CD4-positive, alpha-beta T cell (primary cell): ENCODE measurements at regions not wholly inside any gene's neighbourhood (a gene's known extent, or its start where the extent isn't known, plus 50 kb on each side); places are given as distances from the start of the nearest gene placed in this dataset.

Experiments
- ATAC-seq: fragments of 200-7000 bp; cut with Tn5 transposase; one replicate; pipeline ENCODE4 v1.10.0; 2022; ENCODE audit warnings: mild to moderate bottlenecking; ENCODE audit not compliant: poor library complexity
- CTCF ChIA-PET: fragments of 350-600 bp; sonication (Branson Sonifier 250); formaldehyde crosslinking; loops from one replicate; lab custom pipeline; 2021; ENCODE audit warnings: antibody characterized with exemption, inconsistent platforms; lab: Charles Lee
- POLR2A ChIA-PET: fragments of 350-600 bp; sonication (Branson Sonifier 250); formaldehyde crosslinking; loops from one replicate; lab custom pipeline; 2021; ENCODE audit warnings: antibody characterized with exemption, inconsistent platforms; lab: Charles Lee
- DNase-seq, 14 experiments: peaks; one replicate each; pipeline ENCODE4 v3.0.0-alpha.2; 2013 to 2020; ENCODE audit warnings: mixed read lengths in 2 of 14
- H3K27ac ChIP-seq, 2 donors: one replicate each; pipeline versions ENCODE4 v1.5.1 to v1.7.0; 2013; ENCODE audit warnings: low read length in 2 of 2, low read depth in 1 of 2, mild to moderate bottlenecking in 1 of 2
- H3K27me3 ChIP-seq, 2 experiments: 1 replicate in 1 of 2; 2 replicates in 1 of 2; pipeline versions ENCODE4 v1.6.1 to v1.7.0; 2013; ENCODE audit warnings: low read length in 2 of 2, control low read depth in 1 of 2, mild to moderate bottlenecking in 1 of 2, moderate library complexity in 1 of 2; ENCODE audit not compliant: insufficient read depth in 2 of 2, control insufficient read depth in 1 of 2
- H3K36me3 ChIP-seq: one replicate; pipeline ENCODE4 v1.6.1; 2013; ENCODE audit warnings: low read length, control low read depth; ENCODE audit not compliant: insufficient read depth
- H3K4me1 ChIP-seq: one replicate; pipeline ENCODE4 v1.6.1; 2013; ENCODE audit warnings: low read length, control low read depth; ENCODE audit not compliant: insufficient read depth
- H3K4me3 ChIP-seq: one replicate; pipeline ENCODE4 v1.5.1; 2013; ENCODE audit warnings: mild to moderate bottlenecking, low read length, moderate library complexity
- H3K9me3 ChIP-seq, 2 experiments: 1 replicate in 1 of 2; 2 replicates in 1 of 2; pipeline versions ENCODE4 v1.6.1 to v1.7.0; 2013; ENCODE audit warnings: low read length in 2 of 2, mild to moderate bottlenecking in 2 of 2, control low read depth in 1 of 2, moderate library complexity in 1 of 2; ENCODE audit not compliant: control insufficient read depth in 1 of 2, insufficient read depth in 1 of 2
- H3K27ac Mint-ChIP-seq: one replicate; pipeline ENCODE4 v1.8.0; 2020; ENCODE audit warnings: mixed read lengths
- H3K27me3 Mint-ChIP-seq: one replicate; pipeline ENCODE4 v1.8.0; 2021; ENCODE audit warnings: mixed read lengths
- H3K36me3 Mint-ChIP-seq: one replicate; pipeline ENCODE4 v1.8.0; 2021; ENCODE audit warnings: low read depth, mixed read lengths
- H3K4me1 Mint-ChIP-seq: one replicate; pipeline ENCODE4 v1.8.0; 2021; ENCODE audit warnings: low read depth, mixed read lengths
- H3K4me3 Mint-ChIP-seq: one replicate; pipeline ENCODE4 v1.8.0; 2020; ENCODE audit warnings: mild to moderate bottlenecking, mixed read lengths
- H3K9me3 Mint-ChIP-seq: one replicate; pipeline ENCODE4 v1.8.0; 2020; ENCODE audit warnings: mixed read lengths
- intact Hi-C, 2 experiments: fragments of 100-400 bp; cut with DNase I in 1 of 2; cut with micrococcal nuclease in 1 of 2; formaldehyde crosslinking; loops; one replicate each; pipeline versions ENCODE4 v1.15.1 to v1.9.0; 2023 to 2025; cut with DNase I, micrococcal nuclease
- TF ChIP-seq, protein P1 (sequence below): fragments of 200-600 bp; IDR thresholded peaks from one replicate; pipeline ENCODE4 v1.8.0; 2022; ENCODE audit warnings: antibody characterized with exemption, mild to moderate bottlenecking

GRCh38 chr1:56438901-56439551 lies 140.3 kb downstream of the PLPP3 start:
- ChIA-PET POLR2A (no interaction called here), CTCF (no interaction called here)
- no peaks in the 10 kb centered on the region for H3K9me3 Mint-ChIP-seq

DNA sequence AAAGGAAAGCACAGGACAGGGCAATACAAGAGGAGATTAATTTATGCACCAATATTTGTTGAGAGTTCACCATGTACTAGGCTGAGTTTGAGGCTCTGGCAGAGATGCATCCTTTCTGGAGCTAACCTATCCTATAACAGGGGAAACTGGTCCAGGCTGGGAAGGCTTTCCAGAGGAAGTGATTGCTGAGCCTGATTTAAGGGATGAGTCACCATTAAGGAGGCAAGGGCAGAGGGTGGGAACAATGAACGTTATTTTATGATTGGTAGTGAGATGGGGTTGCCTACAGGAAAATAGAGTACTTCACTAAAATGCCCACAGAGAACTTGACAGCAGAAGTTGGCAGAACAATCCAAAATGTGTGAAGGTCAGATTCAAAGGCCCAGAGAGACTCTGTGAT lies 141.4 kb downstream of the PLPP3 start:
- Histone ChIP-seq H3K4me1 (no peaks in the 10 kb centered on the region), H3K4me3 (no peak overlapping the region), H3K36me3 (no peaks in the 10 kb centered on the region), H3K27me3 (peaks cover 0 to 3% of the 10 kb centered on the region in 2 experiments), H3K9me3 (peaks cover 0 to 13% of the 10 kb centered on the region in 2 experiments), H3K27ac (no peak overlapping the region)
- TF ChIP-seq, protein P1, sequence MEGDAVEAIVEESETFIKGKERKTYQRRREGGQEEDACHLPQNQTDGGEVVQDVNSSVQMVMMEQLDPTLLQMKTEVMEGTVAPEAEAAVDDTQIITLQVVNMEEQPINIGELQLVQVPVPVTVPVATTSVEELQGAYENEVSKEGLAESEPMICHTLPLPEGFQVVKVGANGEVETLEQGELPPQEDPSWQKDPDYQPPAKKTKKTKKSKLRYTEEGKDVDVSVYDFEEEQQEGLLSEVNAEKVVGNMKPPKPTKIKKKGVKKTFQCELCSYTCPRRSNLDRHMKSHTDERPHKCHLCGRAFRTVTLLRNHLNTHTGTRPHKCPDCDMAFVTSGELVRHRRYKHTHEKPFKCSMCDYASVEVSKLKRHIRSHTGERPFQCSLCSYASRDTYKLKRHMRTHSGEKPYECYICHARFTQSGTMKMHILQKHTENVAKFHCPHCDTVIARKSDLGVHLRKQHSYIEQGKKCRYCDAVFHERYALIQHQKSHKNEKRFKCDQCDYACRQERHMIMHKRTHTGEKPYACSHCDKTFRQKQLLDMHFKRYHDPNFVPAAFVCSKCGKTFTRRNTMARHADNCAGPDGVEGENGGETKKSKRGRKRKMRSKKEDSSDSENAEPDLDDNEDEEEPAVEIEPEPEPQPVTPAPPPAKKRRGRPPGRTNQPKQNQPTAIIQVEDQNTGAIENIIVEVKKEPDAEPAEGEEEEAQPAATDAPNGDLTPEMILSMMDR: no peak
- Mint-ChIP-seq H3K27ac (no peak overlapping the region), H3K27me3 (no peaks in the 10 kb centered on the region), H3K4me3 (no peak overlapping the region), H3K9me3 (no peaks in the 10 kb centered on the region), H3K4me1 (no peaks in the 10 kb centered on the region), H3K36me3 (no peaks in the 10 kb centered on the region)
- DNase-seq (no peak), ATAC-seq (no peak)
- intact Hi-C loops: no loop called here
- CTCF ChIA-PET: no interaction called here
- POLR2A ChIA-PET: no interaction called here

More at GRCh38 chr1:56438901-56439551, 140.3 kb downstream of the PLPP3 start:
- Mint-ChIP-seq H3K27ac (no peak overlapping the region), H3K4me3 (no peak overlapping the region), H3K4me1 (no peaks in the 10 kb centered on the region), H3K27me3 (no peaks in the 10 kb centered on the region), H3K36me3 (no peaks in the 10 kb centered on the region)
- Histone ChIP-seq H3K27ac (no peak overlapping the region), H3K27me3 (no peaks in the 10 kb centered on the region), H3K9me3 (peaks cover 0 to 13% of the 10 kb centered on the region in 2 experiments), H3K36me3 (no peaks in the 10 kb centered on the region), H3K4me1 (no peaks in the 10 kb centered on the region), H3K4me3 (no peak overlapping the region)
- DNase-seq (no peak), ATAC-seq (no peak)
- intact Hi-C loops: no loop called here
- TF ChIP-seq, protein P1: no peak

GRCh38 chr1:56436912-56437417 lies 142.4 kb downstream of the PLPP3 start:
- Mint-ChIP-seq H3K27me3 (no peaks in the 10 kb centered on the region), H3K9me3 (no peaks in the 10 kb centered on the region), H3K4me1 (no peaks in the 10 kb centered on the region), H3K4me3 (no peak overlapping the region), H3K36me3 (no peaks in the 10 kb centered on the region), H3K27ac (no peak overlapping the region)
- DNase-seq: no peak
- Histone ChIP-seq H3K4me1 (no peaks in the 10 kb centered on the region), H3K27me3 (peaks cover 0 to 3% of the 10 kb centered on the region in 2 experiments), H3K4me3 (no peak overlapping the region), H3K9me3 (peaks cover 0 to 9% of the 10 kb centered on the region in 2 experiments), H3K27ac (no peak overlapping the region), H3K36me3 (no peaks in the 10 kb centered on the region)
- ATAC-seq: no peak
- CTCF ChIA-PET: no interaction called here
- POLR2A ChIA-PET: no interaction called here
- TF ChIP-seq, protein P1: no peak
- intact Hi-C loops: no loop called here
